Lower leg skin (tissue), 3 donors: ENCODE measurements at regions not wholly inside any gene's neighbourhood (a gene's known extent, or its start where the extent isn't known, plus 50 kb on each side); places are given as distances from the start of the nearest gene placed in this dataset.

ENCODE experiments used
- POLR2A ChIP-seq, 2 donors: fragments of 450-650 bp; IDR thresholded peaks; one replicate each; pipeline ENCODE4 v1.6.1; 2016 to 2017; ENCODE audit warnings: antibody characterized with exemption in 2 of 2, mild to moderate bottlenecking in 1 of 2, moderate library complexity in 1 of 2
- TF ChIP-seq, protein P1 (sequence below), 3 donors: fragments of 450-650 bp; IDR thresholded peaks; one replicate each; pipeline ENCODE4 v1.5.1; 2016; ENCODE audit warnings: antibody characterized with exemption in 3 of 3, mild to moderate bottlenecking in 3 of 3, moderate library complexity in 2 of 3

DNA sequence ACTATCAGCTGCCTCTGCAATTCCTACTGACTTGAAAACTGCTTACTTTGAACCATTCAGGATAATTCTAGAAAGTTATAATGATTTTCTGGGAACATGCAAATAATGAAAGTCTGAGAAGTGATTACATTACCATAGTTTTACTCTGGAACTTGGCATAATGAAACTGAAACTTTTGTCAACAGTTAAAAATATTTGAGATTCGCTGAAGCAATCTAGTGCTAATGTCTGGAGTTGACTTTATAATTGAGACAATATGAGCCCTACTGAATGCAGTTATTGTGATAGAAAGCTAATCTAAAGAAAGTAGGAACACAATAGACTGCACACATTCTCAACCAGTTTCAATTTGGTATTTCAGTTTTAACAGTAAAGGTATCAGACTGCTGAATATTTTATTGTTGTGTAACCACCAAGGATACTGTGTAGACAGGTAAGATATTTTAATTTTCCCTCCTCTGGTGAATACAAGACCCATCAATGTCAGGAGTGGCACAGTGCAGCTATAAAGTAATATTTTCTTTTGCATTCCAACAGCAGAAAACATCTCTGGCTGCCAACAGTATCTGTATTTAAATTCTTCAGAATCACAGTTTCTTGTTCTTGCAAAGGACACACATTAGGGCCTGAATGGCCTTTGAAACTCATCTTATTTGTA, 483.5 kb downstream of the ATP23 start:
- TF ChIP-seq POLR2A (IDR thresholded peaks at IDR 0.05) = no peak
- TF ChIP-seq, protein P1, sequence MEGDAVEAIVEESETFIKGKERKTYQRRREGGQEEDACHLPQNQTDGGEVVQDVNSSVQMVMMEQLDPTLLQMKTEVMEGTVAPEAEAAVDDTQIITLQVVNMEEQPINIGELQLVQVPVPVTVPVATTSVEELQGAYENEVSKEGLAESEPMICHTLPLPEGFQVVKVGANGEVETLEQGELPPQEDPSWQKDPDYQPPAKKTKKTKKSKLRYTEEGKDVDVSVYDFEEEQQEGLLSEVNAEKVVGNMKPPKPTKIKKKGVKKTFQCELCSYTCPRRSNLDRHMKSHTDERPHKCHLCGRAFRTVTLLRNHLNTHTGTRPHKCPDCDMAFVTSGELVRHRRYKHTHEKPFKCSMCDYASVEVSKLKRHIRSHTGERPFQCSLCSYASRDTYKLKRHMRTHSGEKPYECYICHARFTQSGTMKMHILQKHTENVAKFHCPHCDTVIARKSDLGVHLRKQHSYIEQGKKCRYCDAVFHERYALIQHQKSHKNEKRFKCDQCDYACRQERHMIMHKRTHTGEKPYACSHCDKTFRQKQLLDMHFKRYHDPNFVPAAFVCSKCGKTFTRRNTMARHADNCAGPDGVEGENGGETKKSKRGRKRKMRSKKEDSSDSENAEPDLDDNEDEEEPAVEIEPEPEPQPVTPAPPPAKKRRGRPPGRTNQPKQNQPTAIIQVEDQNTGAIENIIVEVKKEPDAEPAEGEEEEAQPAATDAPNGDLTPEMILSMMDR (IDR thresholded peaks at IDR 0.05) = no peak
